ENCODE measurements at regions not wholly inside any gene's neighbourhood (a gene's known extent, or its start where the extent isn't known, plus 50 kb on each side); places are given as distances from the start of the nearest gene placed in this dataset.

GRCh38 chr4:110737931-110738330, 115.1 kb upstream of the PITX2 start:
- H3K4me3 ChIP-seq (ENCODE audit: low read depth, low read length): no peak overlapping the region
- CTCF ChIA-PET: no interaction called here
- POLR2A ChIA-PET: no interaction called here
- no peaks in the 10 kb centered on the region for H3K36me3 ChIP-seq (ENCODE audit: control insufficient read depth, insufficient read depth, low read length)
- no peaks in the 10 kb centered on the region for H3K27me3 ChIP-seq (ENCODE audit: control insufficient read depth, insufficient read depth, low read length)
- DNase-seq (ENCODE audit: low read depth): no peak
- no peak for TF ChIP-seq CTCF (IDR thresholded peaks at IDR 0.05; ENCODE audit: insufficient read depth, low read depth, low read length)

GRCh38 chr4:110742143-110742542, 119.3 kb upstream of the PITX2 start:
- Histone ChIP-seq H3K27me3 (ENCODE audit: control insufficient read depth, insufficient read depth, low read length) (no peaks in the 10 kb centered on the region), H3K36me3 (ENCODE audit: control insufficient read depth, insufficient read depth, low read length) (no peaks in the 10 kb centered on the region), H3K4me3 (ENCODE audit: low read depth, low read length) (no peak overlapping the region)
- ChIA-PET POLR2A (no interaction called here), CTCF (no interaction called here)
- no peak for DNase-seq (ENCODE audit: low read depth)
- TF ChIP-seq CTCF (IDR thresholded peaks at IDR 0.05; ENCODE audit: insufficient read depth, low read depth, low read length): no peak

- DNase-seq (ENCODE audit: low read depth): no peak
- Histone ChIP-seq H3K27me3 (ENCODE audit: control insufficient read depth, insufficient read depth, low read length) (no peaks in the 10 kb centered on the region), H3K4me3 (ENCODE audit: low read depth, low read length) (no peak overlapping the region), H3K36me3 (ENCODE audit: control insufficient read depth, insufficient read depth, low read length) (no peaks in the 10 kb centered on the region)
- CTCF ChIA-PET: no interaction called here
- POLR2A ChIA-PET: no interaction called here
- TF ChIP-seq CTCF (IDR thresholded peaks at IDR 0.05; ENCODE audit: insufficient read depth, low read depth, low read length): no peak
Observed at GRCh38 chr4:110748071-110748470, 125.2 kb upstream of the PITX2 start.

GRCh38 chr4:110751183-110751582, 128.3 kb upstream of the PITX2 start:
- Histone ChIP-seq H3K36me3 (ENCODE audit: control insufficient read depth, insufficient read depth, low read length) (no peaks in the 10 kb centered on the region), H3K27me3 (ENCODE audit: control insufficient read depth, insufficient read depth, low read length) (no peaks in the 10 kb centered on the region), H3K4me3 (ENCODE audit: low read depth, low read length) (no peak overlapping the region)
- POLR2A ChIA-PET: no interaction called here
- CTCF ChIA-PET: no interaction called here
- no peak for DNase-seq (ENCODE audit: low read depth)
- no peak for TF ChIP-seq CTCF (IDR thresholded peaks at IDR 0.05; ENCODE audit: insufficient read depth, low read depth, low read length)

- Histone ChIP-seq H3K27me3 (ENCODE audit: control insufficient read depth, insufficient read depth, low read length) (no peaks in the 10 kb centered on the region), H3K4me3 (ENCODE audit: low read depth, low read length) (no peak overlapping the region), H3K36me3 (ENCODE audit: control insufficient read depth, insufficient read depth, low read length) (no peaks in the 10 kb centered on the region)
- DNase-seq (ENCODE audit: low read depth): no peak
- ChIA-PET CTCF (no interaction called here), POLR2A (no interaction called here)
- TF ChIP-seq CTCF (IDR thresholded peaks at IDR 0.05; ENCODE audit: insufficient read depth, low read depth, low read length): no peak
Observed at GRCh38 chr4:110751986-110752385, 129.1 kb upstream of the PITX2 start.
